ENCODE measurements at regions not wholly inside any gene's neighbourhood (a gene's known extent, or its start where the extent isn't known, plus 50 kb on each side); places are given as distances from the start of the nearest gene placed in this dataset.

DNA sequence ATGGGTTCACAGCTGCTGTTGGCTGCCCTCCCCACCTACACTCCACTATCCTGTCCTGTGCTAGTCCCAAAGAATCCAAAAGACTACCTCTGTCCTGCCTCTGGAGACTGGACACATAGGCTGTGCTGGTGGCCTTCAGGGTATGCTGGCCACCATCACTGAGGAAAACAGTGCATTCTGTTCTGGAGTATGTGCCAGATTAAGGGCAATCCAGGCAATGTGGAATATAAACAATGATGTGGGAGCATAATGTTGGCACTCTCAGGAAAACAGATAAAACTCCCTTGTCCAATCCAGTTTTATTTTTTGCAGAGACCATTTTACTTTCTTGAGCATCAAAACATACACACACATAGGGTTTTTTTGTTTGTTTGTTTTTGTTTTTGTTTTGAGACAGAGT lies 94.3 kb downstream of the GLUL start:
- H3K36me3 Mint-ChIP-seq (ENCODE audit: insufficient read depth, unreplicated experiment), result no peaks in the 10 kb centered on the region
- no peak for DNase-seq
- no peak overlapping the region for H3K4me3 Mint-ChIP-seq (ENCODE audit: low read depth, unreplicated experiment)
- intact Hi-C loops (cut with micrococcal nuclease; ENCODE audit: unreplicated experiment), result no loop called here
- H3K27ac Mint-ChIP-seq (ENCODE audit: unreplicated experiment), result no peak overlapping the region
- TF ChIP-seq, protein P1, sequence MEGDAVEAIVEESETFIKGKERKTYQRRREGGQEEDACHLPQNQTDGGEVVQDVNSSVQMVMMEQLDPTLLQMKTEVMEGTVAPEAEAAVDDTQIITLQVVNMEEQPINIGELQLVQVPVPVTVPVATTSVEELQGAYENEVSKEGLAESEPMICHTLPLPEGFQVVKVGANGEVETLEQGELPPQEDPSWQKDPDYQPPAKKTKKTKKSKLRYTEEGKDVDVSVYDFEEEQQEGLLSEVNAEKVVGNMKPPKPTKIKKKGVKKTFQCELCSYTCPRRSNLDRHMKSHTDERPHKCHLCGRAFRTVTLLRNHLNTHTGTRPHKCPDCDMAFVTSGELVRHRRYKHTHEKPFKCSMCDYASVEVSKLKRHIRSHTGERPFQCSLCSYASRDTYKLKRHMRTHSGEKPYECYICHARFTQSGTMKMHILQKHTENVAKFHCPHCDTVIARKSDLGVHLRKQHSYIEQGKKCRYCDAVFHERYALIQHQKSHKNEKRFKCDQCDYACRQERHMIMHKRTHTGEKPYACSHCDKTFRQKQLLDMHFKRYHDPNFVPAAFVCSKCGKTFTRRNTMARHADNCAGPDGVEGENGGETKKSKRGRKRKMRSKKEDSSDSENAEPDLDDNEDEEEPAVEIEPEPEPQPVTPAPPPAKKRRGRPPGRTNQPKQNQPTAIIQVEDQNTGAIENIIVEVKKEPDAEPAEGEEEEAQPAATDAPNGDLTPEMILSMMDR (IDR thresholded peaks at IDR 0.05; ENCODE audit: unreplicated experiment), result no peak
- no TSS peak for BruUV-seq (replicated peaks)
- H3K9me3 Mint-ChIP-seq (ENCODE audit: low read depth, unreplicated experiment), result no peaks in the 10 kb centered on the region
- peaks cover 28% of the 10 kb centered on the region for H3K4me1 Mint-ChIP-seq (ENCODE audit: low read depth, unreplicated experiment)
- H3K27me3 Mint-ChIP-seq (ENCODE audit: unreplicated experiment), result no peaks in the 10 kb centered on the region
- CTCF ChIA-PET, result no interaction called here

DNA sequence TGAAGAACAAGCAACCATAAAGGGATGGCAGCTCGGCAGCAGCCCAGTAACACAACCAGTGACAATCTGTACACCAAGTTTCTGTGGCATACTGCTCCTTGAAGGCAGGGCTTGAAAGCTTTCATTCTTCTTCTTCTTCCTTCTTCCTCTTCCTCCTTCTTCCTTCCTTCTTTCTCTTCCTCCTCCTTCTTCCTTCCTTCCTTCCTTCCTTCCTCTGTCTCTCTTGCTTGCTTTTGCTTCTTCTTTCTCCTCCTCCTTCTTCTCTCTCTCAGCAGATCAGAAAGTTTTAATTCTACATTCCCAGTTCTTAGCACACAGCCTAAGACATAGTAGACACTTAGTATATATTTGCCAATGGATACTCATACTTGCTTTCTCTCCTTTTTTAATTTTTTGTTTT lies 95.9 kb downstream of the GLUL start:
- no peak overlapping the region for H3K4me3 Mint-ChIP-seq (ENCODE audit: low read depth, unreplicated experiment)
- intact Hi-C loops (cut with micrococcal nuclease; ENCODE audit: unreplicated experiment), result no loop called here
- no peaks in the 10 kb centered on the region for H3K36me3 Mint-ChIP-seq (ENCODE audit: insufficient read depth, unreplicated experiment)
- H3K27ac Mint-ChIP-seq (ENCODE audit: unreplicated experiment), result no peak overlapping the region
- CTCF ChIA-PET, result no interaction called here
- H3K27me3 Mint-ChIP-seq (ENCODE audit: unreplicated experiment), result no peaks in the 10 kb centered on the region
- TF ChIP-seq, protein P1 (IDR thresholded peaks at IDR 0.05; ENCODE audit: unreplicated experiment), result no peak
- H3K9me3 Mint-ChIP-seq (ENCODE audit: low read depth, unreplicated experiment), result no peaks in the 10 kb centered on the region
- no peak for DNase-seq
- BruUV-seq (replicated peaks), result no TSS peak
- peaks cover 28% of the 10 kb centered on the region for H3K4me1 Mint-ChIP-seq (ENCODE audit: low read depth, unreplicated experiment)

- BruUV-seq (replicated peaks), result no TSS peak
- Mint-ChIP-seq H3K36me3 (ENCODE audit: insufficient read depth, unreplicated experiment) (no peaks in the 10 kb centered on the region), H3K4me3 (ENCODE audit: low read depth, unreplicated experiment) (no peak overlapping the region), H3K27ac (ENCODE audit: unreplicated experiment) (no peak overlapping the region), H3K9me3 (ENCODE audit: low read depth, unreplicated experiment) (no peaks in the 10 kb centered on the region), H3K27me3 (ENCODE audit: unreplicated experiment) (no peaks in the 10 kb centered on the region), H3K4me1 (ENCODE audit: low read depth, unreplicated experiment) (peaks cover 24% of the 10 kb centered on the region)
- DNase-seq, result no peak
- CTCF ChIA-PET, result no interaction called here
- intact Hi-C loops (cut with micrococcal nuclease; ENCODE audit: unreplicated experiment), result no loop called here
- TF ChIP-seq, protein P1 (IDR thresholded peaks at IDR 0.05; ENCODE audit: unreplicated experiment), result no peak
These were observed 98.4 kb downstream of the GLUL start for GRCh38 chr1:182293119-182293589.

DNA sequence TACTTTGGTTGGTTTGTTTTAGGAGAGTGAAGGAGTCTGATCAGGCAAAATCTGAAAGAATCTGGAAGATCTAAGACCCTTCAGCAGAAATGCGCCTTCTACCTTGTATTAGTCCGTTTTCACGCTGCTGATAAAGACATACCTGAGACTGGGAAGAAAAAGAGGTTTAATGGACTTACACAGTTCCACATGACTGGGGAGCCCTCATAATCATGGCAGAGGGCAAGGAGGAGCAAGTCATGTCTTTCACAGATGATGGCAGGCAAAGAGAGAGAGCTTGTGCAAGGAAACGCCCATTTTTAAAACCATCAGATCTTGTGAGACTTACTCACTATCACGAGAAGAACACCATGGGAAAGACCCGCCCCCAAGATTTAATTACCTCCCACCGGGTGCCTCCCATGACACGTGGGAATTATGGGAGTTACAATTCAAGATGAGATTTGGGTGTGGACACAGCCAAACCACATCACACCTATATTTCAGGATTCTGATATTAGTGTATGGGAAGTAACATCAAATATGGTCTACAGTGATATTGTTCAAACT lies 99.3 kb downstream of the GLUL start:
- Mint-ChIP-seq H3K9me3 (ENCODE audit: low read depth, unreplicated experiment) (no peaks in the 10 kb centered on the region), H3K4me3 (ENCODE audit: low read depth, unreplicated experiment) (no peak overlapping the region), H3K27ac (ENCODE audit: unreplicated experiment) (no peak overlapping the region), H3K4me1 (ENCODE audit: low read depth, unreplicated experiment) (peaks cover 24% of the 10 kb centered on the region), H3K27me3 (ENCODE audit: unreplicated experiment) (no peaks in the 10 kb centered on the region), H3K36me3 (ENCODE audit: insufficient read depth, unreplicated experiment) (no peaks in the 10 kb centered on the region)
- TF ChIP-seq, protein P1 (IDR thresholded peaks at IDR 0.05; ENCODE audit: unreplicated experiment), result no peak
- no peak for DNase-seq
- no TSS peak for BruUV-seq (replicated peaks)
- CTCF ChIA-PET, result interaction anchor here (0.6 to 1.8 kb wide), 2 partner anchors 211 to 462 kb away, joined by 3 to 4 read pairs; no protein-coding TSS in a partner anchor
- intact Hi-C loops (cut with micrococcal nuclease; ENCODE audit: unreplicated experiment), result no loop called here

All from Calu3 (cell line).